ENCODE measurements at regions not wholly inside any gene's neighbourhood (a gene's known extent, or its start where the extent isn't known, plus 50 kb on each side); places are given as distances from the start of the nearest gene placed in this dataset.

DNA sequence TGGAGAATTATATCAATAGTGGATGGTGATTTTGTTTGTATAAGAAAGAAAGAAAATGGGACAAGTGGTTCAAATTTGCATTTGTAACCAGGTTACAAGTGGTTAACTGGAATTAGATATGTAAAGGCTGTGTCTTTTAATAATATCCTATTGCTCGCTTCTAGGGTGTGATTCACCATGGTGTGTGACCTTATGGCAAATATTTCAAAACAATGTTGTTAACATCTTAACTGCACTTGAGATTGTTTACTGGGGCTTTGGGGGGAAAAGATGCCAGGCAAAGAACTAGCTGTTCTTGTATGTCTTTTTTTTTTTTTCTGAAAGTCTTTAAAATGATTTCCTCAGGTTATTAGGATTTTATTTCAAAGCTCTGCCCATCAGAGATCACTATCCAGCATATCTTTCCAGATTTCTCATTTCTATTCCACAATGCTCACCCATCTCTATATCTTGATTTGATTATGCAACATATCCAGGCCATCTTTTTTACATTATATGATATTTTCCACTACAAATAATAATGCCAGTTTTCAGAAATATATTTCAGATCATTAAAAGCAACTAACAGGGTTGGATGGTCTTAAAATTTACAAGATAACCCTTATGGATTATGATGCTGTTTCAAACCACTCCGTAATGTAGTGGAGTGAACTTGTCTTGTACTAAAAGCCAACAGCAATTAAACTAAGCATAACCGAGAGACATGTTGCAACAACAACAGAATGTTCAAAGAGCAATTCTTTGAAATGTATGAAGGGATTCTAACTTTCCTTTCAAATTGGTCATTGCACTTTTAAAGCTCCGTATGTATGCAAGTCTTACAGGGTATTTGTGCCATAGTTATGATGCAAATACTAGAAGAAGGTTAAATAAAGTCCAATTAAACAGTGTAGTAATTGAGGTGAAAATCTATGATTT lies 341.5 kb upstream of the ETAA1 start:
- H3K9ac ChIP-seq (ENCODE audit: low read length), result no peak overlapping the region
- no peak overlapping the region for H3K27ac ChIP-seq (ENCODE audit: low read depth, low read length)

DNA sequence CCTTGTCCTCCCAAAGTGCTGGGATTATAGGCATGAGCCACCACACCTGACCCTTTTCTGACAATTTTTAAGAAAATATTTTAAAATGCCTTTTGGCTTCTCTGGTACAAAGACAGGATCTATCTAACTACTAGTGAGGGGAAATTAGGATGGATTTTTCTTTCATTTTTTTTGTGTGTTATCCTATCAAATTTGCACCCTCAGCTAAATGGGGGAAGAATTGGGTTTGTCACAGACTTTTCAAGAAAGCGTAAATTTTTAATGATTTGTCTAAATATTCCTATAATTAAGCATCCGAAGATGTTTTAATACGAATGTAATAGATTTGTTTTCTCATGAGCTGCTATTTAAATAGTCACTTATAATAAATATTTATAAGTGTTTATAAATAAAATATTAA lies 340.0 kb upstream of the ETAA1 start:
- Histone ChIP-seq H3K4me1 (ENCODE audit: control insufficient read depth, insufficient read depth, low read length) (no peaks in the 10 kb centered on the region), H3K27me3 (ENCODE audit: control insufficient read depth, insufficient read depth, low read length) (no peaks in the 10 kb centered on the region), H3K36me3 (ENCODE audit: control insufficient read depth, insufficient read depth, low read length) (no peaks in the 10 kb centered on the region), H3K9ac (ENCODE audit: low read length) (no peak overlapping the region), H3K27ac (ENCODE audit: low read depth, low read length) (no peak overlapping the region), H3K4me3 (ENCODE audit: low read length) (no peak overlapping the region)

More for the DNA sequence above, 341.5 kb upstream of the ETAA1 start:
- no peak overlapping the region for H3K4me3 ChIP-seq (ENCODE audit: low read length)
- no peaks in the 10 kb centered on the region for H3K36me3 ChIP-seq (ENCODE audit: control insufficient read depth, insufficient read depth, low read length)
- no peaks in the 10 kb centered on the region for H3K4me1 ChIP-seq (ENCODE audit: control insufficient read depth, insufficient read depth, low read length)
- no peaks in the 10 kb centered on the region for H3K27me3 ChIP-seq (ENCODE audit: control insufficient read depth, insufficient read depth, low read length)

DNA sequence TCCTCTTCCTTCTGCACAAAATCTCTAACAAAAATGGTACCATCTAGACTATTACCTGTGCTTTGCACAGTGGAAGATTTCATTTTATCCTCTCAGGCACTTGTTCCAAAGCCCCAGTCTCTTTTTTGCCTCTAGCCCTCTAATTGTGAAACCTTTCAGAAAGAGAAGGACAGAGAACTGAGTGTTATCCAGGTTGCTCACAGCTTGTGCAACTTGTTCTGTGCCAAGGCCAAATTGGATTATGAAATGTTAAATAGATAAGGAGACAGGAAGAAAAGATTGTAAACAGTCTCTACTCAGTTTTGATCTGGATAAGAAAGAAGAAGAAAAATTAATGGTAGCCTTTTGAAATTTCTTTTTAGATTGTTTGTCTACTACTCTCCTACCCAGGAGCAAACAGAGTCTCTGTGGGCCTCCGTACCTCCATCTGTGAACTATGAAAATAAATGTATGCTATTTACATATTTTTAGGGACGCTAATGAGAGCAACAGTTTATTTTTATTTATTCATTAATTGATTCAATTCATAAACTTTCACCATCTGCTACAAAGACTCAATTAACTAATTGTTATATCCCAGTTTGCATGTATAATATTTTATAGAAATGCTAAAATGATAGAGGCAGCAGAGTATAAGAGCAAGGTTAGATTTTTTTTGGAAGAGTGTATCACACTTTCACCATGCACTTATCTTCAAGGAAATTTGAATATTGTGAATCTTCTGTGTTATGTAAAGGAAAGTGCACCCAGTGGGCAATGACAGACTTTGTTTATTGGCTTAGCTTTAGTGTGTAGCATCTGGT lies 339.0 kb upstream of the ETAA1 start:
- H3K9ac ChIP-seq (ENCODE audit: low read length), result no peak overlapping the region
- no peaks in the 10 kb centered on the region for H3K36me3 ChIP-seq (ENCODE audit: control insufficient read depth, insufficient read depth, low read length)
- no peak overlapping the region for H3K27ac ChIP-seq (ENCODE audit: low read depth, low read length)
- no peak overlapping the region for H3K4me3 ChIP-seq (ENCODE audit: low read length)
- no peaks in the 10 kb centered on the region for H3K27me3 ChIP-seq (ENCODE audit: control insufficient read depth, insufficient read depth, low read length)
- no peaks in the 10 kb centered on the region for H3K4me1 ChIP-seq (ENCODE audit: control insufficient read depth, insufficient read depth, low read length)

- H3K4me3 ChIP-seq (ENCODE audit: low read length), result no peak overlapping the region
- no peaks in the 10 kb centered on the region for H3K36me3 ChIP-seq (ENCODE audit: control insufficient read depth, insufficient read depth, low read length)
- H3K9ac ChIP-seq (ENCODE audit: low read length), result no peak overlapping the region
- no peaks in the 10 kb centered on the region for H3K27me3 ChIP-seq (ENCODE audit: control insufficient read depth, insufficient read depth, low read length)
- peak overlapping the region; percentile 69 for H3K27ac ChIP-seq (ENCODE audit: low read depth, low read length)
- peaks cover 10% of the 10 kb centered on the region for H3K4me1 ChIP-seq (ENCODE audit: control insufficient read depth, insufficient read depth, low read length)
Observed at GRCh38 chr2:67065046-67065445, 332.1 kb upstream of the ETAA1 start.

DNA sequence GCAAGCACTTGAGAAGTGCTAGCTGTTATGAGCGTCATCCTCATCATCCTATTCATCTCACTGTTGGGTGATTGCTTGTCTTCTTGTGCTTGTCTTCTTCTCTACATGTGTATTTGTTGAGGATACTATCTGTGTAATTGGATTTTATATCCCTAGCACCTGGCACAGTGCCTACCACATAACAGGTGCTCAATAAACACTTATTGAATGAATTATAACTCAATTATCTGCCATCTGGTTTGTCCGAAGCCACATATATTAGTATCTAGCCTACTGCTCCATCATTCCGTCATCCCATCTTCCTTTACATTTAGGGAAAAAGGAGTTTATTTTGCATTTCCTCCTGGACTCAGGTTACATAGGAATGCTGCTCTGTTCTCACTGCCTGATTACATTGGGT lies 330.4 kb upstream of the ETAA1 start:
- Histone ChIP-seq H3K4me1 (ENCODE audit: control insufficient read depth, insufficient read depth, low read length) (peaks cover 10% of the 10 kb centered on the region), H3K9ac (ENCODE audit: low read length) (no peak overlapping the region), H3K36me3 (ENCODE audit: control insufficient read depth, insufficient read depth, low read length) (no peaks in the 10 kb centered on the region), H3K27ac (ENCODE audit: low read depth, low read length) (no peak overlapping the region), H3K4me3 (ENCODE audit: low read length) (no peak overlapping the region), H3K27me3 (ENCODE audit: control insufficient read depth, insufficient read depth, low read length) (no peaks in the 10 kb centered on the region)

- no peaks in the 10 kb centered on the region for H3K36me3 ChIP-seq (ENCODE audit: control insufficient read depth, insufficient read depth, low read length)
- H3K27ac ChIP-seq (ENCODE audit: low read depth, low read length), result no peak overlapping the region
- H3K9ac ChIP-seq (ENCODE audit: low read length), result no peak overlapping the region
- H3K4me3 ChIP-seq (ENCODE audit: low read length), result no peak overlapping the region
- H3K27me3 ChIP-seq (ENCODE audit: control insufficient read depth, insufficient read depth, low read length), result no peaks in the 10 kb centered on the region
- peaks cover 10% of the 10 kb centered on the region for H3K4me1 ChIP-seq (ENCODE audit: control insufficient read depth, insufficient read depth, low read length)
Observed at GRCh38 chr2:67067656-67068055, 329.5 kb upstream of the ETAA1 start.

DNA sequence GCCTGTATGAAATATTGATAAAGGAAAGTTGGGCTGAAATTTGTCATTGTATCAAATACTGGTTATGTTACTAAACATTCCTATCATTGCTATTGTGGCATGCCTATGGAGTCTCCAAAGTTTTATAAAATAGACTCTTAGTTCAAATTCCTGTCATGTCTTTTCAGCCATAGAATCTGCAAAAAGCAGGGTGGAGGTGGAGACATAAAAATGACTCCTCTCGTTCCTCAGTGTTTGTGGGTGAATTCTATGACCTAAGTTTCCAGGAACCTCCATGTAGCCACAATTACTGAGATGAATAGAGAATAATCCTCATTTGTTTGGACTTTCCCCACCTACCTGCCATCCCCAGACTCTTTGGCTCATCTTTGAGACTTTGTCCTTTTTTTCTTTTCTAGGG lies 326.3 kb upstream of the ETAA1 start:
- no peak overlapping the region for H3K27ac ChIP-seq (ENCODE audit: low read depth, low read length)
- H3K4me3 ChIP-seq (ENCODE audit: low read length), result no peak overlapping the region

GRCh38 chr2:67075056-67075455 lies 322.1 kb upstream of the ETAA1 start:
- Histone ChIP-seq H3K36me3 (ENCODE audit: control insufficient read depth, insufficient read depth, low read length) (no peaks in the 10 kb centered on the region), H3K27ac (ENCODE audit: low read depth, low read length) (peak overlapping the region; percentile 83), H3K9ac (ENCODE audit: low read length) (no peak overlapping the region), H3K27me3 (ENCODE audit: control insufficient read depth, insufficient read depth, low read length) (no peaks in the 10 kb centered on the region), H3K4me3 (ENCODE audit: low read length) (no peak overlapping the region), H3K4me1 (ENCODE audit: control insufficient read depth, insufficient read depth, low read length) (peaks cover 18% of the 10 kb centered on the region)

More for the DNA sequence above, 326.3 kb upstream of the ETAA1 start:
- H3K9ac ChIP-seq (ENCODE audit: low read length), result no peak overlapping the region
- no peaks in the 10 kb centered on the region for H3K27me3 ChIP-seq (ENCODE audit: control insufficient read depth, insufficient read depth, low read length)
- peaks cover 11% of the 10 kb centered on the region for H3K4me1 ChIP-seq (ENCODE audit: control insufficient read depth, insufficient read depth, low read length)
- H3K36me3 ChIP-seq (ENCODE audit: control insufficient read depth, insufficient read depth, low read length), result no peaks in the 10 kb centered on the region

GRCh38 chr2:67075530-67076238 lies 321.4 kb upstream of the ETAA1 start:
- no peak overlapping the region for H3K9ac ChIP-seq (ENCODE audit: low read length)
- peaks cover 18% of the 10 kb centered on the region for H3K4me1 ChIP-seq (ENCODE audit: control insufficient read depth, insufficient read depth, low read length)
- H3K27me3 ChIP-seq (ENCODE audit: control insufficient read depth, insufficient read depth, low read length), result no peaks in the 10 kb centered on the region
- peak overlapping the region; percentile 91 for H3K27ac ChIP-seq (ENCODE audit: low read depth, low read length)
- no peaks in the 10 kb centered on the region for H3K36me3 ChIP-seq (ENCODE audit: control insufficient read depth, insufficient read depth, low read length)
- no peak overlapping the region for H3K4me3 ChIP-seq (ENCODE audit: low read length)

DNA sequence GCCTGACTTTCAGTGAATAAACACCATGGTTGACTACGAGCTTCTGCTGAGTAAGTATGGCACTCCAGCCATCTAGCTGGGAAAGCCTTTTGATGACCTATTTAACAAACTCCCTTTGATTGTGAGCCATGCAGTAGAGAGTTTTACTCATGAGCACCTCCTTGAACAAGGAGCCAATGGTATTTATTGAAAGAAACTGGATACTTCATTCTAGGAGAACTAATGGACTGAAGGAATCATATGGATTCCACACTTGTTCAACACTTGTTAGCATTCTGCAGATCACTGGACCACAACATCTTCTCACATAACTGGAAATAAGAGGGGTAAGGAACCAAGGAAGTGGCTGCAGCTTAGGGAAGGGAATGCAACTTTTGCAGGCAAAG lies 320.9 kb upstream of the ETAA1 start:
- H3K27me3 ChIP-seq (ENCODE audit: control insufficient read depth, insufficient read depth, low read length), result no peaks in the 10 kb centered on the region
- no peak overlapping the region for H3K4me3 ChIP-seq (ENCODE audit: low read length)
- no peak overlapping the region for H3K9ac ChIP-seq (ENCODE audit: low read length)
- H3K36me3 ChIP-seq (ENCODE audit: control insufficient read depth, insufficient read depth, low read length), result no peaks in the 10 kb centered on the region
- H3K4me1 ChIP-seq (ENCODE audit: control insufficient read depth, insufficient read depth, low read length), result peaks cover 18% of the 10 kb centered on the region
- H3K27ac ChIP-seq (ENCODE audit: low read depth, low read length), result peak overlapping the region; percentile 91

DNA sequence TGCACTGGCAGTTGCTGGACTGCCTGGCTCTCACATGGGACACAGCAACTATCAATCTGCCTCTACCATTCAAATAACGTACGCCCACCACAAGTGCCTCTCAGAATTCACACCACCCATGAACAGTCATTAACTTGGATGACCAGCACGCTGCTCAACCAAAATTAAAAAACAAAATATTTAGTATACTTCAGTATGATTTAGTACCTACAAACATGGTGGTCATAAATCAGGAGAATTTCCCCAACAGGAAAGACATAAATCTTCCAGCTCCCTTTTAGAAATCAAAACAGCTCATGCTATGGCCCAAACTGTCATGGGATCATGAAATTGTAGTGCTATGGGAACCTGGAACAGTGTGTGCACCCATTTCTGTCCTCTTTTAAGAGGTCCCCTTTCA lies 317.4 kb upstream of the ETAA1 start:
- Histone ChIP-seq H3K27me3 (ENCODE audit: control insufficient read depth, insufficient read depth, low read length) (no peaks in the 10 kb centered on the region), H3K36me3 (ENCODE audit: control insufficient read depth, insufficient read depth, low read length) (no peaks in the 10 kb centered on the region), H3K4me1 (ENCODE audit: control insufficient read depth, insufficient read depth, low read length) (peaks cover 24% of the 10 kb centered on the region), H3K9ac (ENCODE audit: low read length) (no peak overlapping the region), H3K4me3 (ENCODE audit: low read length) (no peak overlapping the region), H3K27ac (ENCODE audit: low read depth, low read length) (peak overlapping the region; percentile 59)

GRCh38 chr2:67082813-67083212 lies 314.3 kb upstream of the ETAA1 start:
- Histone ChIP-seq H3K4me3 (ENCODE audit: low read length) (no peak overlapping the region), H3K9ac (ENCODE audit: low read length) (no peak overlapping the region), H3K36me3 (ENCODE audit: control insufficient read depth, insufficient read depth, low read length) (no peaks in the 10 kb centered on the region), H3K4me1 (ENCODE audit: control insufficient read depth, insufficient read depth, low read length) (peaks cover 21% of the 10 kb centered on the region), H3K27ac (ENCODE audit: low read depth, low read length) (peak overlapping the region; percentile 81), H3K27me3 (ENCODE audit: control insufficient read depth, insufficient read depth, low read length) (no peaks in the 10 kb centered on the region)

Measured in rectal smooth muscle tissue (tissue), 1 donor.